IMR-90 (cell line): ENCODE measurements at regions not wholly inside any gene's neighbourhood (a gene's known extent, or its start where the extent isn't known, plus 50 kb on each side); places are given as distances from the start of the nearest gene placed in this dataset.
A peak's percentile ranks its signal among the peaks of the same experiment; 100 is the strongest.

Source experiments
- ATAC-seq: fragments of 200-7000 bp; cut with Tn5 transposase; 2 replicates; pipeline ENCODE4 v1.9.1; 2020; ENCODE audit warnings: low read depth, mild to moderate bottlenecking, moderate library complexity
- BruUV-seq: library from RNA; stranded (reverse); fragments of 400-500 nt; replicated peaks from 2 replicates; lab custom pipeline; 2021; lab: Mats Ljungman, UMichigan
- CTCF ChIA-PET: fragments of 300-600 bp; formaldehyde crosslinking; extraction: SDS; loops from one replicate; lab custom pipeline; 2021; ENCODE audit warnings: antibody characterized with exemption; lab: Yijun Ruan, JAX
- POLR2A ChIA-PET: fragments of 300-600 bp; sonication (Branson Sonifier 250); formaldehyde crosslinking; loops from one replicate; lab custom pipeline; 2022; ENCODE audit warnings: antibody characterized with exemption; ENCODE audit not compliant: unreplicated experiment; lab: Charles Lee
- DNase-seq: peaks from one replicate; pipeline ENCODE4 v3.0.0; 2013
- H2AFZ ChIP-seq: replicated peaks from 2 replicates; pipeline ENCODE3; 2013; ENCODE audit warnings: low read length, mild to moderate bottlenecking; ENCODE audit not compliant: poor library complexity
- H2AK5ac ChIP-seq: 2 replicates; pipeline ENCODE4 v1.6.1; 2013; ENCODE audit warnings: low read depth, low read length, inconsistent platforms
- H2AK9ac ChIP-seq: replicated peaks from 2 replicates; pipeline ENCODE3; 2013; ENCODE audit warnings: mild to moderate bottlenecking, low read depth, low read length, moderate library complexity; ENCODE audit not compliant: poor library complexity
- H2BK120ac ChIP-seq: 2 replicates; pipeline ENCODE4 v1.6.1; 2013; ENCODE audit warnings: low read depth, low read length, inconsistent platforms
- H2BK15ac ChIP-seq: 3 replicates; pipeline ENCODE4 v1.6.1; 2013; ENCODE audit warnings: low read depth, low read length, inconsistent platforms
- H2BK20ac ChIP-seq: 2 replicates; pipeline ENCODE4 v1.6.1; 2013; ENCODE audit warnings: low read depth, mild to moderate bottlenecking, inconsistent platforms, low read length, moderate library complexity
- H2BK5ac ChIP-seq: 2 replicates; pipeline ENCODE4 v1.6.1; 2013; ENCODE audit warnings: mild to moderate bottlenecking, low read depth, low read length, inconsistent platforms; ENCODE audit not compliant: poor library complexity, severe bottlenecking
- H3K14ac ChIP-seq: replicated peaks from 2 replicates; pipeline ENCODE4 v1.6.1; 2013; ENCODE audit warnings: low read depth, low read length, inconsistent platforms
- H3K18ac ChIP-seq: 2 replicates; pipeline ENCODE4 v1.6.1; 2013; ENCODE audit warnings: low read depth, low read length, control low read depth
- H3K23ac ChIP-seq: 2 replicates; pipeline ENCODE4 v1.6.1; 2013; ENCODE audit warnings: low read depth, low read length, inconsistent platforms
- H3K27ac ChIP-seq: 2 replicates; pipeline ENCODE4 v1.5.1; 2013; ENCODE audit warnings: mild to moderate bottlenecking, control low read depth, low read length; ENCODE audit not compliant: insufficient read depth
- H3K27me3 ChIP-seq: 2 replicates; pipeline ENCODE4 v1.6.1; 2013; ENCODE audit warnings: low read length; ENCODE audit not compliant: control insufficient read depth, insufficient read depth
- H3K36me3 ChIP-seq: 2 replicates; pipeline ENCODE4 v1.6.1; 2013; ENCODE audit warnings: low read length, mixed read lengths; ENCODE audit not compliant: control insufficient read depth, insufficient read depth
- H3K4ac ChIP-seq: 2 replicates; pipeline ENCODE4 v1.6.1; 2013; ENCODE audit warnings: low read depth, low read length, inconsistent platforms
- H3K4me1 ChIP-seq: 2 replicates; pipeline ENCODE4 v1.6.1; 2013; ENCODE audit warnings: low read length, mixed read lengths; ENCODE audit not compliant: control insufficient read depth, insufficient read depth
- H3K4me2 ChIP-seq: 2 replicates; pipeline ENCODE4 v1.6.1; 2013; ENCODE audit warnings: low read depth, mild to moderate bottlenecking, control low read depth, low read length, moderate library complexity
- H3K4me3 ChIP-seq: 2 replicates; pipeline ENCODE4 v1.5.1; 2013; ENCODE audit warnings: low read depth, mild to moderate bottlenecking, control low read depth, low read length, moderate library complexity; ENCODE audit not compliant: insufficient read depth
- H3K56ac ChIP-seq: 2 replicates; pipeline ENCODE4 v1.6.1; 2013; ENCODE audit warnings: low read length, inconsistent platforms; ENCODE audit not compliant: insufficient read depth; ENCODE audit errors: extremely low read depth
- H3K79me1 ChIP-seq, 2 experiments: 2 replicates each; pipeline ENCODE4 v1.6.1; 2013; ENCODE audit warnings: low read length in 2 of 2, inconsistent platforms in 1 of 2, low read depth in 1 of 2
- H3K9ac ChIP-seq: 2 replicates; pipeline ENCODE4 v1.6.1; 2013; ENCODE audit warnings: low read depth, low read length, control low read depth
- H3K9me1 ChIP-seq: 2 replicates; pipeline ENCODE4 v1.6.1; 2013; ENCODE audit warnings: low read length, inconsistent platforms; ENCODE audit not compliant: insufficient read depth
- H3K9me3 ChIP-seq: 2 replicates; pipeline ENCODE4 v1.6.1; 2013; ENCODE audit warnings: low read length; ENCODE audit not compliant: control insufficient read depth, insufficient read depth
- H4K20me1 ChIP-seq: 2 replicates; pipeline ENCODE4 v1.6.1; 2013; ENCODE audit warnings: low read length, inconsistent platforms; ENCODE audit not compliant: insufficient read depth
- H4K5ac ChIP-seq: 2 replicates; pipeline ENCODE4 v1.6.1; 2013; ENCODE audit warnings: mild to moderate bottlenecking, low read depth, low read length, control low read depth
- H4K8ac ChIP-seq, 2 experiments: 2 replicates each; pipeline ENCODE4 v1.6.1; 2013; ENCODE audit warnings: low read depth in 2 of 2, low read length in 2 of 2, control low read depth in 1 of 2, inconsistent platforms in 1 of 2
- H4K91ac ChIP-seq: 2 replicates; pipeline ENCODE4 v1.6.1; 2013; ENCODE audit warnings: low read depth, low read length, inconsistent platforms; ENCODE audit not compliant: insufficient read depth
- BHLHE40 ChIP-seq: fragments of 150-350 bp; IDR thresholded peaks from 2 replicates; pipeline ENCODE4 v1.6.1; 2016; ENCODE audit warnings: mild to moderate bottlenecking, low read depth, low read length
- CEBPB ChIP-seq: IDR thresholded peaks from 2 replicates; pipeline ENCODE4 v1.6.1; 2012; ENCODE audit warnings: low read depth, low read length, improper control_type of control experiment
- CHD1 ChIP-seq: IDR thresholded peaks from 2 replicates; pipeline ENCODE4 v1.6.1; 2012; ENCODE audit warnings: low read depth, low read length, improper control_type of control experiment
- FOS ChIP-seq: fragments of 150-350 bp; IDR thresholded peaks from 2 replicates; pipeline ENCODE4 v1.6.1; 2016; ENCODE audit warnings: low read depth, low read length
- MAFK ChIP-seq: IDR thresholded peaks from 2 replicates; pipeline ENCODE4 v1.6.1; 2012; ENCODE audit warnings: low read depth, low read length, improper control_type of control experiment
- MAZ ChIP-seq: IDR thresholded peaks from 2 replicates; pipeline ENCODE4 v1.6.1; 2012; ENCODE audit warnings: low read depth, mild to moderate bottlenecking, low read length, improper control_type of control experiment, moderate library complexity, borderline replicate concordance
- MXI1 ChIP-seq: IDR thresholded peaks from 2 replicates; pipeline ENCODE4 v1.6.1; 2012; ENCODE audit warnings: low read depth, mild to moderate bottlenecking, low read length, moderate library complexity, borderline replicate concordance
- NFE2L2 ChIP-seq: fragments of 150-350 bp; IDR thresholded peaks from 2 replicates; pipeline ENCODE4 v1.6.1; 2016; ENCODE audit warnings: low read depth, mild to moderate bottlenecking, low read length
- POLR2A ChIP-seq: IDR thresholded peaks from 2 replicates; pipeline ENCODE4 v1.6.1; 2012; ENCODE audit warnings: mild to moderate bottlenecking, low read depth, low read length
- RAD21 ChIP-seq: IDR thresholded peaks from 2 replicates; pipeline ENCODE4 v1.6.1; 2012; ENCODE audit warnings: low read length, improper control_type of control experiment
- RCOR1 ChIP-seq: IDR thresholded peaks from 2 replicates; pipeline ENCODE4 v1.6.1; 2012; ENCODE audit warnings: mild to moderate bottlenecking, low read length, improper control_type of control experiment; ENCODE audit not compliant: insufficient replicate concordance
- RFX5 ChIP-seq: IDR thresholded peaks from 2 replicates; pipeline ENCODE4 v1.8.0; 2012; ENCODE audit warnings: low read depth, mild to moderate bottlenecking, low read length, moderate library complexity
- SMC3 ChIP-seq: fragments of 150-350 bp; IDR thresholded peaks from 2 replicates; pipeline ENCODE4 v1.6.1; 2016; ENCODE audit warnings: low read depth, mild to moderate bottlenecking, antibody characterized with exemption, low read length, moderate library complexity
- WGBS, 2 experiments: methylation state at CpG; one replicate each; pipeline versions ENCODE4 v1.1.5 to v1.1.7; 2013; ENCODE audit warnings: missing lambda C conversion rate in 2 of 2; ENCODE audit not compliant: insufficient read length in 1 of 2; ENCODE audit errors: extremely low coverage in 2 of 2; 5-methylcytosine and 5-hydroxymethylcytosine counted together
- dilution Hi-C: fragments of 300-500 bp; cut with HindIII; formaldehyde crosslinking; loops from one replicate; pipeline ENCODE4 v1.14.3; 2018; ENCODE audit warnings: low sequenced_read_pairs; ENCODE audit not compliant: unreplicated experiment
- in situ Hi-C: fragments of 300-500 bp; cut with MboI; formaldehyde crosslinking; loops from 3 replicates; pipeline ENCODE4 v1.14.3; 2019; ENCODE audit warnings: low sequenced_read_pairs, inconsistent platforms, mixed read lengths
- intact Hi-C: fragments of 100-400 bp; cut with micrococcal nuclease; formaldehyde crosslinking; loops from 2 replicates; pipeline ENCODE4 v1.10.0; 2022
- TF ChIP-seq, protein P1 (sequence below): fragments of 150-350 bp; IDR thresholded peaks from 2 replicates; pipeline ENCODE4 v1.6.1; 2017; ENCODE audit warnings: mild to moderate bottlenecking, antibody characterized with exemption, low read length, low read depth
- TF ChIP-seq, protein P2 (sequence below): conservative IDR thresholded peaks from 2 replicates; pipeline ENCODE4 v1.5.1; 2012; ENCODE audit warnings: mild to moderate bottlenecking, low read depth, low read length, improper control_type of control experiment
- TF ChIP-seq, protein P3 (sequence below): fragments of 150-350 bp; IDR thresholded peaks from 2 replicates; pipeline ENCODE4 v1.6.1; 2016; ENCODE audit warnings: low read depth, mild to moderate bottlenecking, low read length, moderate library complexity, borderline replicate concordance

DNA sequence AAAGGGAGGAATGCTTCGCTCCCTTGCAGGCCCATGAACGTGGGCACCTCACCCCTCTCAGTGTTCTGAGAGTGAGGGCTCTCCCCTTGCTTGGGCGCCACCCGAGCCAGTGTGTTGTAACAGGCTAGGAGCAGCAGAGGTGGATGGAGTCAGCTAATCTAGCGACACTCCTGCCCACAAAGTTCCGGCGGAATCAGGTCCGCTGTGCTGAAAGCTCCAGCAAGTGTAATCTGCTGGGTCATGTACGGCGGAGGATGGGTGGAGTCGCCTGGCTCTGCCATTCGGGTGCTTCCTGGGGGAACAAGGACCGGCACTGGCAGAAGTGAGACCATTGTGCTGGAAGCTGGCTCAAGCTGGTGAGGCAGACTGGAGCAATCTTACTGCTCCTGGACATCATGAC, 1310.1 kb downstream of the EPHA7 start:
- Histone ChIP-seq H3K4me1 (no peaks in the 10 kb centered on the region), H4K5ac (no peak overlapping the region), H3K9me3 (peaks cover 4% of the 10 kb centered on the region), H4K91ac (no peak overlapping the region), H3K14ac (no peak overlapping the region), H3K9ac (no peak overlapping the region), H2AK5ac (no peak overlapping the region), H3K79me1 (no peaks in the 10 kb centered on the region), H2AFZ (no peak overlapping the region), H2BK15ac (no peak overlapping the region), H3K23ac (no peak overlapping the region), H2AK9ac (peak overlapping the region; percentile 24), H3K36me3 (no peaks in the 10 kb centered on the region), H3K9me1 (no peaks in the 10 kb centered on the region), H3K27me3 (no peaks in the 10 kb centered on the region), H2BK20ac (no peak overlapping the region), H3K4ac (no peak overlapping the region), H3K27ac (no peak overlapping the region), H3K4me2 (no peak overlapping the region), H4K20me1 (no peaks in the 10 kb centered on the region), H3K56ac (no peak overlapping the region), H4K8ac (no peak overlapping the region), H3K18ac (no peak overlapping the region), H2BK120ac (no peak overlapping the region), H2BK5ac (no peak overlapping the region), H3K4me3 (no peak overlapping the region)
- dilution Hi-C loops (no loop called here), intact Hi-C loops (no loop called here), in situ Hi-C loops (no loop called here)
- WGBS, 2 experiments, result 100% methylated on average over 5 of the region's 13 CpGs; no CpG with 5 or more reads in 1 of the 2 experiments
- no peak for TF ChIP-seq CHD1
- no peak for TF ChIP-seq RCOR1
- TF ChIP-seq, protein P1, sequence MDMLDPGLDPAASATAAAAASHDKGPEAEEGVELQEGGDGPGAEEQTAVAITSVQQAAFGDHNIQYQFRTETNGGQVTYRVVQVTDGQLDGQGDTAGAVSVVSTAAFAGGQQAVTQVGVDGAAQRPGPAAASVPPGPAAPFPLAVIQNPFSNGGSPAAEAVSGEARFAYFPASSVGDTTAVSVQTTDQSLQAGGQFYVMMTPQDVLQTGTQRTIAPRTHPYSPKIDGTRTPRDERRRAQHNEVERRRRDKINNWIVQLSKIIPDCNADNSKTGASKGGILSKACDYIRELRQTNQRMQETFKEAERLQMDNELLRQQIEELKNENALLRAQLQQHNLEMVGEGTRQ, result no peak
- TF ChIP-seq, protein P2, sequence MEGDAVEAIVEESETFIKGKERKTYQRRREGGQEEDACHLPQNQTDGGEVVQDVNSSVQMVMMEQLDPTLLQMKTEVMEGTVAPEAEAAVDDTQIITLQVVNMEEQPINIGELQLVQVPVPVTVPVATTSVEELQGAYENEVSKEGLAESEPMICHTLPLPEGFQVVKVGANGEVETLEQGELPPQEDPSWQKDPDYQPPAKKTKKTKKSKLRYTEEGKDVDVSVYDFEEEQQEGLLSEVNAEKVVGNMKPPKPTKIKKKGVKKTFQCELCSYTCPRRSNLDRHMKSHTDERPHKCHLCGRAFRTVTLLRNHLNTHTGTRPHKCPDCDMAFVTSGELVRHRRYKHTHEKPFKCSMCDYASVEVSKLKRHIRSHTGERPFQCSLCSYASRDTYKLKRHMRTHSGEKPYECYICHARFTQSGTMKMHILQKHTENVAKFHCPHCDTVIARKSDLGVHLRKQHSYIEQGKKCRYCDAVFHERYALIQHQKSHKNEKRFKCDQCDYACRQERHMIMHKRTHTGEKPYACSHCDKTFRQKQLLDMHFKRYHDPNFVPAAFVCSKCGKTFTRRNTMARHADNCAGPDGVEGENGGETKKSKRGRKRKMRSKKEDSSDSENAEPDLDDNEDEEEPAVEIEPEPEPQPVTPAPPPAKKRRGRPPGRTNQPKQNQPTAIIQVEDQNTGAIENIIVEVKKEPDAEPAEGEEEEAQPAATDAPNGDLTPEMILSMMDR, result no peak
- TF ChIP-seq, protein P3, sequence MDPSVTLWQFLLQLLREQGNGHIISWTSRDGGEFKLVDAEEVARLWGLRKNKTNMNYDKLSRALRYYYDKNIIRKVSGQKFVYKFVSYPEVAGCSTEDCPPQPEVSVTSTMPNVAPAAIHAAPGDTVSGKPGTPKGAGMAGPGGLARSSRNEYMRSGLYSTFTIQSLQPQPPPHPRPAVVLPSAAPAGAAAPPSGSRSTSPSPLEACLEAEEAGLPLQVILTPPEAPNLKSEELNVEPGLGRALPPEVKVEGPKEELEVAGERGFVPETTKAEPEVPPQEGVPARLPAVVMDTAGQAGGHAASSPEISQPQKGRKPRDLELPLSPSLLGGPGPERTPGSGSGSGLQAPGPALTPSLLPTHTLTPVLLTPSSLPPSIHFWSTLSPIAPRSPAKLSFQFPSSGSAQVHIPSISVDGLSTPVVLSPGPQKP, result no peak
- TF ChIP-seq POLR2A, result no peak
- TF ChIP-seq RAD21, result no peak
- no peak for TF ChIP-seq MAFK
- TF ChIP-seq SMC3, result no peak
- no peak for TF ChIP-seq CEBPB
- no peak for TF ChIP-seq MXI1
- no peak for TF ChIP-seq FOS
- TF ChIP-seq MAZ, result no peak
- TF ChIP-seq BHLHE40, result no peak
- TF ChIP-seq NFE2L2, result no peak
- no peak for TF ChIP-seq RFX5
- no peak for DNase-seq
- ATAC-seq, result no peak
- no TSS peak for BruUV-seq
- CTCF ChIA-PET, result no interaction called here
- POLR2A ChIA-PET, result no interaction called here
